HCEC 1CT (cell line): ENCODE measurements at regions not wholly inside any gene's neighbourhood (a gene's known extent, or its start where the extent isn't known, plus 50 kb on each side); places are given as distances from the start of the nearest gene placed in this dataset.
"Not testable (repeated sequence)": the region's sequence is repeated elsewhere in the genome, so short reads cannot be mapped to it uniquely, and the experiment has no call there.

Source experiments
- DNase-seq: peaks from one replicate; pipeline ENCODE4 v3.0.0-alpha.2; 2017

DNA sequence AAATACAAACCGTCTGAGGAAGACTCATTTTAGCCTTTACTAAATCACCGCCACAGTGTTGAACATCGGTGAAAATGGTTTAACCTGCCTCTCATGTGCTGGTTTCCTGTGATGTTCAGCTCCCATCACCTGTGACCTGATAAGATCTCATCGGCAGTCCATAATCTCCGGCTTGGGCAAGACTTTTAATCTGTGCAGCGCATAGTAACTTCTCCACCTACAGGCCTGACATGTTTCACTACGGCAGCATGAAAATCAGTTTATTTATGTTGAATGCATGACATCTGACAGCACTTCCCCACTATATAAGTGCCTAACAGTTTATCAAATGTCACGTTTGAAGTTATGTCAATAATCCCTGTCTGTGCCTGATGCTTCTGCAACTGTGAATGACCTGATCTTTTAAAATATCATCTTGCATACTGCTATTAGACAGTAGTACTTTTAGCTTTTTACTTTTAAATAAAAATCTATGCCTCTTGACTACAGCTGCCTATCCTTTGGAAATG, 1919.8 kb upstream of the AGA start:
- no peak for DNase-seq

DNA sequence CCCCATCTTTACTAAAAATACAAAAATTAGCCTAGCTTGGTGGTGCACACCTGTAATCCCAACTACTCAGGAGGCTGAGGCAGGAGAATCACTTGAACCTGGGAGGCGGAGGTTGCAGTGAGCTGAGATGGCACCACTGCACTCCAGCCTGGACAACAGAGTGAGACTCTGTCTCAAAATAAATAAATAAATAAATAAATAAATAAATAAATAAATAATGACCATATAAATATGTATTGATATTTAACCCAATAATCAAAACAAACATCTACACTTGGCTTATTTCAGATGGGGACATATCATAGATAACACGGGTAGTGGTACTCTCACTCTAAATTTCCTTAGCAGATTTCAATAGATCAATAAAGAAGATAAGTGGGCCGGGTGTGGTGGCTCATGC, 1923.7 kb upstream of the AGA start:
- not testable (repeated sequence) for DNase-seq

DNA sequence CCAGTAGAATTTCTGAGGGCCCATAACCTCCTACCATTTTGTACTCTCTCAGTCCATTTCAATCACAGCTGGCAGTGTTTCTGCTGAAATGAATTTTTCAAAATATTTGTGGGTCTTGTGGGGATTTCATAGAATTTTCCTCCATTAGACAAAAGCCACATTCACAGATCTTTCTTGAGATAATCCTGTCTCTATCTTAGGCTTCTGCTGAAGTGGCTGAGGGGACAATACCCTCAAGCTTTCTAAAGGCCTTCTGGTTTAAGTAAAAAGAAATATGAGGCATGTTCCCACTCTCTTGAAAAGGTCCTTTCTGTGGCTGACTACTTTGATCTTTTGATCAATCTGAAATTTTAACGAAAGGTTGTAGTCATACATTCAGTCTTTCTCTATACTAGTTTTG, 1930.0 kb upstream of the AGA start:
- no peak for DNase-seq

DNA sequence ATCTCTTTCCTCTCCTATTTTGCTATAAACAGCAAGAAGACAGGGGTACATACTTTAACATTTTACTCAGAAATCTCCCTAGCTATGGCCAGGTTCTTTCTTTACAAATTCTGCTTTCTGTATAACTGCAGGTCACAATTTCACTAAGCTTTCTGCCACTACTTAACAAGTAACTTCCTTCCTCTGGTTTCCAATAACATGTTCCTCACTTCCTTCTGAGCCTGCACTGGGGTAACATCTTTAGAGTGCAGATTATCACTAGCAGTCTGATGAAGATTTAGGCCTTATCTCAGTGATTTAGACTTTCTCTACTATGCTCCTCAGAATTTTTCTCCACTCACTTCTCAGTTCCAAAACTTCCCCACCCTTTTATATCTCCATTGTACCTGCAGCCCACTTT, 1930.5 kb upstream of the AGA start:
- no peak for DNase-seq

DNA sequence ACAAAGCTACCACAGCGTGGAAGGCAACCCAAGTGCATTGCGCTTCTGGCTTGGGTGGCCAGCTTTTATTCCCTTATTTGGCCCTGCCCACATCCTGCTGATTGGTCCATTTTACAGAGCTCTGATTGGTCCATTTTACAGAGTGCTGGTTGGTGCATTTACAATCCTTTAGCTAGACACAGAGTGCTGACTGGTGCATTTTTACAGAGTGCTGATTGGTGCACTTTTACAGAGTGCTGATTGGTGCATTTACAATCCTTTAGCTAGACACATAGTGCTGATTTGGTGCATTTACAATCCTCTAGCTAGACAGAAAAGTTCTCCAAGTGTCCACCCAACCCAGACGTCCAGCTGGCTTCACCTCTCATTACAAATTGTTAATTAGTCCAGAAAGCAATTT, 1936.6 kb upstream of the AGA start:
- DNase-seq, result not testable (repeated sequence)

DNA sequence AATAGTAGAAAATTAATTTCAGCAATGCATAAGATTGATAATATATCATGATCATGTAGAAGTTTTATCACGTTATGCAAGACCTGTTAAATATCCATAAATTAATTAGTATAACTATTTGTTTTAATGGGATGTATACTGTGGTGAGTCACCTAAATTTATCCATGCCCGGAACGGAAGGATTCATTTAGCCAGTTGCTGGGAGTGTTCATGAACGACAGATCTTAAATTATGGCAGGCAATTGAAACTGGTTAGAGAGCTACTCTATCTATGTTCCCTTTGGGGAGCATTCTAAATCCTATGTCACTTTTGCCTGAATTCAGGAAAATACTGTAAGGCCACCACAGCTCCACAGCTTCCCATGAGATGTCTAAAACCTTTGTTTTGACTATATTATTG, 1950.5 kb upstream of the AGA start:
- DNase-seq, result no peak

DNA sequence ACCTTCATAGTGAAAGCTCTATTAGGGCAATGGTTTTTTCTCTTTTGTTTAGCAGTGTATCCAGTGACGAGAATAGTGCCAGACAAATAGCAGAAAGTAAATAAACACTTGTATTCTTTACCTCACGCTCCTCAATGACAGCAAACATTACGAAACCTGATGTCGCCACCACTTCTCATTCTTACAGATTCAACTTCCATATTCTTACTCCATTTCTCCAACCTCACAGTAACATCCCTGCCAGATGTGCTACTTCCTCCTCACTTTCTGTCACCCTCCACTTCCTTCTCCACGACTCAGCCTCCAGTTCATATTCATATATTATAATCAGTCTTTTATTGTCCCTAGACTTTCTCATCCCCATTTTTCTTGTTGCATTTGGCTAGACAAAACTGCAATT, 1956.2 kb upstream of the AGA start:
- DNase-seq, result no peak

DNA sequence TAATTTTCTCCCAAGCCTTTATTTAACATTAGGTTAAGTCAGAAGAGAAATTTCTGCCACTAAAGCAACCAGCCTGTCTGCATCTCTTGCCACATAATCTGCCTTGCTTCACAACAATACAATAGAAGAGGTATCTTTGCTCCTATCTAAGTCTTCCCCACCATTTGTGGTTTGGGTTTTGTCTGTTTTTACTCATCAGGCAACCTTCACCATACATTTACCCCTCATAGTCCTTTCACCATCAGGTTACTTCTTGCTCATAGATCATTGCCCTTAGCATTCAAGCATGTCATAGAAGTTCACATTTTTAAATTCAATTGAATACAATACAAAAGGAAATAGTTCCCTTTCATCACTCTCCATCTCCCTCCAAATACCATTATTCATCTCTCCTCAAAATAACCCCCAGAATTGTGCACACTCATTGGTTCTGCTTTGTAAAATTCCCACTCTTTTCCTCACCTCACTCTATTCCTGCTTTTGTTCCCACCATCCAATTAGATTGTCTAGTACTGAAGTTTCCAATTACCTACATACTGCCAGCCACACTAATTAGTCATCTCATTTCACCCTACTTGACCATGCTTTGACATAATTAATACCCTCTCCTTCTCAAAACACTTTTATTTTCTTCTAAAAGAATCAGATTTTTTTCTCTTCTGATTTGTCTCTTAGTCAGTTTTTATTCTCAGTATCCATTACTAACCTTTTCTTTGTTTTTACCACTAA, 1957.0 kb upstream of the AGA start:
- DNase-seq, result no peak

DNA sequence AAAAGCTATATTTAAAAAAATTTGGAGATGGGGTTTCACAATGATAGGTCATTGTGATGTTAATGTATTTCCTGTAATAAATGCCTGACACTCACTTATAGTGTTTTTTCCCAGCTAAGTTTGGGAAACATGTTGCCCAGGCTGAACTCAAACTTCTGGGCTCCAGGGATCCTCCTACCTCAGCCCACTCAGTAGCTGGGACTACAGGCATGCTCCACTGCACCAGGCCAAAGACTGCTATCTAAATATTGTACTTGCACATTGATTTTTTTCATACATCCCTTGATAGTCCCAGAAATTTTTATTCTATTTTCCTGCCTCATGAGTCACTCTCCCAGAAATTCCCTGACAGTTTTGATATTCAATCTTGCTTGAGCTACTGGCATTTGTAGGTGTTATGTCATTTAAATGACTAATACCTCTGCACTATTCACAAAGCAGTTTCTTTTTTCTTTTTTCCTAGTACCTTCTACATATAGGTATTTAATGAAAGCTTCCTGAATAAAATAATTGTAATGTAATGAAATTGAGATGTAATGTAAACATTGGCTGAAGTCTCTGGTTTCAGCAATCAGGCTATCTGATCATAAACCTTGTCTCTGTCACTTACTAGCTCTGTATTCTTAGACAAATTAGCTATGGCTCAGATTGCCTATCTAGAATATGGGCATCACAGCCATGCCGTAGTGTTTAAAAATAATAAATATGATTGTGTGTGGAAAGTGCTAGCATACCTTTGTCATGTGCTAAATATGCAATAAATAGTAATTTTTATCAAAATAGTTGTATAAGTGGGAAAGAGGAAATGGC, 1973.0 kb upstream of the AGA start:
- DNase-seq, result no peak

DNA sequence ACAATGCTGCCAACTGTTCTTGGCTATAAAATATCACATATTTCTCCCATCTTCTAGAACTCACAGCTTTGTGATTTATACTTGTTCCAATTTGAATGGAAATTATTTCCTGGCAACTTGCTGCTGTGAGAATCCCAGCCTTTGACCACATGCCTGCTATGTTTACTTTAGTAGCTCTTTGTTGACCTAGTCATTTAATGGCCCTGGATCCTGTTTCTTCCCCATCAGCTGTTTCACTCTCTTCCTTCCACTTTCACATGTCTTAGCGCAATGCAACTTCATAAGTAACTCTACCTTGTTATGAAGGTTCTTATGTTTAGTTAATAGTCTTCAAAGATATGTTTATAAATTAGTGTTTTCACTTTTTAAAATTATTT, 1973.6 kb upstream of the AGA start:
- no peak for DNase-seq

DNA sequence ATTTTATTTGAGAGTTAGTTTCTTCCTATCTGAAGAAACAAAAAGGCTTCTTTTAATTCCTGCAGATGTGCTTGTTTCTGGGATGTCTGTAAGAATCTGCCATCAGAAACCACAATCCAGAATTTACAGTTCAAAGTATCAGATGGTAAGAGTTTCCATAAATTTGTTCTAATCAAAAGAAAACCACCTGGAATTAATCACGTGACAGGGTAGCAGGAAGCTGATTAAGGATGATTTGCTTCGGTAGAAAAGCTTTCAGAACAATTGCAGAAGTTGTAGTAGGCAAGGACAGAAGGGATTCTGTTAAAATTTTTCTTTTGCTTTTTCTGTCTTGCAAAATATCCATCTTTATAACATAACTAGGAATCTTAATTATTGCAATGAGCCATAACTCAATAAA, 1975.1 kb upstream of the AGA start:
- DNase-seq, result no peak

DNA sequence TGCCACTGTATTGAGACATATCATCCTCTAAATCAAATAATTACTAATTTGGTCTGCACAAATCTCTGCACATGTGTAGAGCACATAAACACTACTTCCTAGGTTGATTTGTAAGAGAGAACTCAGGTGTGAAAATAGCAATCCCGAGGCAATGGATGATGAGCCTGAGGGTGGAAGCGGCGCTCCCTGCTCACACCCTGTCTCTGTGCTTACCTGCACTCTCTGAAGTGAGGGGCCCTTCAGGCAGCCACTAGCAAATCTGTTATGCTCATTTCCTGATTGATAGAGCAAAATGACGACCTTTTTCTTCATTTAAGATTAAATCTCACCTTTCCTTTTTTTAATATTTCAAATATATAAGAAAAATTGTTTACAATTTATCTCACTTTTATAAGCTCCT, 1995.7 kb upstream of the AGA start:
- no peak for DNase-seq

DNA sequence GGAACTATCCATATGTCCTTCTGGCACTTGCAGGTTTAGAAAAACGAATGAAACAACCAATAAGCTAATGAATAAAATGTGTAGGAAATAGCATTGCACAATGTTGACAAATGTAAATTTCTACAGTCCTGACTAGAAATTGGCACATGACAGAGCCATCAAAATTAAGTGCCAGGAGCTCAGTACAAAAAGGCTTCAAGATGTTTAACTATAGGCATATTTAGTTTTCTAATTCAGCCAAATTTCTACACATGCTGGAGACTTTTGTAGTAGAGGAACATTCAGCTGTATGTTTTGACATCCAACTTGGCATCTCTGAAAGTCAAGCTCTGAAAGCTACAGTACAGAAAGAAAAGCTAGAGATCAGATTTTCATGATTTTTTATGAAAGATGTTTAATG, 1999.4 kb upstream of the AGA start:
- no peak for DNase-seq

DNA sequence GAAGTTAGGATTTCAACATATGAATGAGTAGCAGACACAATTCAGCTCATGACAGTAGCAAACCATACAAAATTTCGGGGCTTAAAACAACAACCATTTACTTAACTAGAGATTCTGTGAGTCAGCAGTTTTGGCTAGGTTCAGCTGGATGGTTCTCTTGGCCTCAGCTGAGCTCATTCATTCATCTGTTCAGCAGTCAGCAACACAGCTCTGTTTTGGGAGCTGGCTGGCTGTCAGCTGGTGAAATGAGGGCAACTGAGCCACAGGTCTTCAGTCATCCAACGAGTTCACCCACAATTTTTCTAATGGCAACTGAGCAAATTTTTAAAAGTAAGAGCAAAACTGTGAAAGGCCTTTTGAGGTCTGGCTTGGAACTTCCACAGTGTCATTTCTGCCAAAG, 2005.1 kb upstream of the AGA start:
- DNase-seq, result no peak

DNA sequence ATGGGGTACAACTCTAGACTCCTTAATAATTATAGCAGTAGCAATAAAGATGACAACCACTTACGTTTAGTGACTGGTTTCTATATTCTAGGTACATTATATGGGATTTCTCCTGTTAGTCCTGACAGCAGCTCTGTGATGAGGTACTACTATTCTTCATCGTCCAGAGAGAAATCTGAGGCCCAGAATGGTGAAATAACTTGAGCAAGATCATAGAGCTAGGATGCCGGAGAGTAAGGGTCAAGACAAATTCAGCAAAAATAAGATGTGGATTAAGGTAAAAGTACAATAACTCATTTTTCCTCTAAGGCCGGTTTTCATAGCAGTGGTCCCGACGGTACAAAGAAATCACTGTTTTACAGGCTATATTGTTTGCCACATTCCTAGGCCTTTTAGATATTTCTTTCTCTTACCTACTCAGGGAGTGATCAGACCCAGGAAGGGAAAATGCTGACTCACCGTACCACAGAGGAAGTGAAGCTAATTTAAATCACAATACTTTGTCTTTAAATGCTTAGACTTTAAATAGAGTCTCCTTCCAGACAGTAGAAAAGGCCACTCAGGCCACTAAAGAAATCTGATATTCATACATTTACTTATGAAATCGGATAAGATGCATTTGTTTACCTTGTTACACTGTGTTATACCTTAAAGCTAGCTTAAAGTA, 2023.0 kb upstream of the AGA start:
- DNase-seq, result no peak

DNA sequence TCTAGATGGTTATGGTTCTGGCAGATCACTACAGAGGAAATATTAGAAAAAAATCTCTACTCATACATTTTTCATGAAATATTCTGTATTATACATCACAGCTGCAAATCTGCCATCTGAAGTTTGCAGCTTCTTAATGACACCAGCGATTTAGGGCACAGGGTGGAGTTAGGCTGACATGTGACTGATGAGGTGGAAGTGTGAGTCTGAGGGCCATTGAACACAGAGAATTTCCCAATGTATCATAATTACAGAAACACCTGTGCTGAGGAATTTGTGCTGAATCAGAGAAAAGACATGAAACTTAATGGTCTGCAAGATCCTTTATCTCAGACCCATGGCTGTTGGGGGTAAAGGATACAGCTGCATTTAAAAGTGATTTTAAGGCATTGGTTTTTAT, 2025.6 kb upstream of the AGA start:
- DNase-seq, result no peak

DNA sequence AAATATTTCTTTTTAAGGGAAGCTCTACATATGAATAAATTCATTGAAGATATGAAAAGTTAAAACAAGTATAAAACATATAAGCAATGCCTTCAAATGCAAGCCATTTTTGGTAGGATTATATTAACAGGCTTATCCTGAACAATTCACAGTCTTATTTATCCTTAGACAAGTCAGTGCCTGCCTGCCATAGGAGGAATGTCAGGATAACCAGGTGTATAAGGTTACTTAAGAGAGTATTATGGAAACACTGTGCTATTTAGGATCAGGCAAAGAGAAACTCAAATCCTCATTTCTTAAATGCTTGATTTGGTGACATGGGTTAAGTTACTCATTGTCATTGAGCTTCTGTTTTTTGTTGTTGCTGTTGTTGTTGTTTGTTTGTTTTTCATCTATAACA, 2029.9 kb upstream of the AGA start:
- no peak for DNase-seq

DNA sequence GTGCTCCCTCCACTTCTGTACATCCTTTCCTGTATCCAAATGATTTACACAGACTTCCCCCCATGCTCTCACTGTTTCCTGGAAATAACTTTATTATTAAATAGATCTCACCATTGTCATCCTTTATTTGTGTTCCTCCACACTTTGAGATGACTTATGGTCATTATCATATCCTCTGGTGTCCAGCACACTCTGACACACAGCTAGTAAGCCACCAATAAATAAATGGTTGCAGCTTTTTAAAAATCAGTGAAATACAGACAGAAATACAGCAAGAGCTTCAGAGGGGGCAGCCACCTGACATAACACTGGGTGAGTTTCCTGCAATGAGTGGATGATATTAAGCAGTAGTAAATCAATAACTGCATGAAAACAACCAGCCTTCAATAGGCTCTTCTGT, 2036.4 kb upstream of the AGA start:
- DNase-seq, result no peak

DNA sequence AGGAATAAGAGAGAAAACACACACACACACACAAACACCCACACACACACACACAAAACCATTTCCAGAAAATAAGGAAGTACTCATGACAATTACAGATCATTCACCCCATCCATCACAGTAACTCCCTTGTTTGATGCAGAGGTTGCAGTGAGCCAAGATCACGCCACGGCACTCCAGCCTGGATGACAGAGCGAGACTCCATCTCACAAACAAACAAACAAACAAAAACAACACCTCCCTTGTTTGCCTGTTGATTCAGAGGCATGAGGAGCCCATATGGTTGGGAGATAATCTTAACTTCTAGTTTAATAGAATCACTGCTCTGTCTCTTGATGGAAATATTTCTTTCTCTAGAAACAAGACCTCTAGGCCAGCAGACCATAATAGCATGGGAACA, 2043.5 kb upstream of the AGA start:
- no peak for DNase-seq

DNA sequence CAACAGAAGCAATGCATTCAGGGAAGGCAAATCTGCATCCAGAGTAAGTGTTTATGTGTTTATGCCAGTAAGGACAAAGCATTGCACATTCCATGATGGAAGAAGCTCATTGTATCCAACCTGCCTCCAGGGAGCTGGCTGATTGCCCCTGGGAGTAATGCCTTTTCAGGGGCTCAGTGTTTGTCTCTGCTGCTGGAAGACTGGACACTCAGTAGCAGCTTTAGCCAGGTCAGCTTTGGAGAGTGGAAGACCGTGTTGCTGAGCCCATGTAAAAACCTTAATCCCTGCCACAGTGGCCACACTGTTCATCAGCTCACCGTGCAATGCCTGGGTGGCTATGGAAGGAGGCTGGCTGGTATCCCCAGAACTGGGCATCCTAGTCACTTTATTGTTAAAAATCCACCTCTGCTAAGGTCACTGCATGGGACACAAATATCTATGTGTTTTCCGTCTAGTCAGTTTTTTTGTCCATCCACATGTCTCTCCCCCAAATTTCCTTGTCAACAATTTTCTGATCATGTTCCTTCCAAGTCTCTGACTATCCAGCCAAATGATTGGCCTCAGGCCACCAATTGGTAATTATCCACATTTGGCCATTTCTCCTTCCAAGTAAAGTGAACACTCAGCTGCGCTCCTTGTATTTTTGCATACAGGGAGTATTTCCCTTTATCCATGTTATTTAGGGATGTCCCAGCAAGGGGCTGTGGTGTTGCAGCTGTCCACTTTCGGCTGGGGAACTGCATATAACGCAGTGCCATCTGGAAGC, 2044.5 kb upstream of the AGA start:
- DNase-seq, result no peak

DNA sequence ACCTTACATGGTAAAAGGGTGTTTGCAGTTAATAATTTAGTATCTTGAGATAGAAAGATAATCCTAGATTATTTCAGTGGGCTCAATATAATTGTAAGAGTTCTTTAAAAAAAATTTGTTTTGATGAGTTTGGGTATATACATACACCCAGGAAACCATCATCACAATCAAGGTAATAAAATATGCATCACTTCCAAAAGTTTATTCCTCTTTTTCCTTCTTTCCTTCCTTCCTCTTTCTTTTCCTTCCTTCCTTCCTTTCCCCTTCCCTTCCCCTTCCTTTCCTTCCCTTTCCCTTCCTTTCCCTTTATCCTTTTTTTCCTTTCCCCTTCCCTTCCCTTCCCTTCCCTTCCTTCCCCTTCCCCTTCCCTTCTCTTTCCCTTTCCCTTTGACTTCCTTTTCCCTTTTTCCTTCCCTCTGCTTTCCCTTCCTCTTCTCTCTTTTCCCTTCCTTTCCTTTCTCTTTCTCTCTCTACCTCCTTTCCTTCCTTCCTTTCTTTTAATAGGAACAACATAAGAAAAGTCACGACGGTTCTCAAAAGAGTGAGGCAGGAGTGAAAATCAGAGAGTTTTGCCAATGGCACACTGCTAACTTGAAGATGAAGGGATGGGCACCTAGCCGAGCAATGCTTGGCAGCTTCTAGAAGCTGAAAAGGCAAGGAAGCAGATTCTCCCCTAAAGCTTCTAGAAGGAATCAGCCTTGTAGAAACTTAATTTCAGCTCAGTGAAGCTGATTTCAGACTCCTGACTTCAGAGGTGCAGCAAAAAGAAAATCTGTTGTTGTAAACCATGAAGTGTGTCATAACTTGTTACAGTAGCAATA, 2050.2 kb upstream of the AGA start:
- no peak for DNase-seq

DNA sequence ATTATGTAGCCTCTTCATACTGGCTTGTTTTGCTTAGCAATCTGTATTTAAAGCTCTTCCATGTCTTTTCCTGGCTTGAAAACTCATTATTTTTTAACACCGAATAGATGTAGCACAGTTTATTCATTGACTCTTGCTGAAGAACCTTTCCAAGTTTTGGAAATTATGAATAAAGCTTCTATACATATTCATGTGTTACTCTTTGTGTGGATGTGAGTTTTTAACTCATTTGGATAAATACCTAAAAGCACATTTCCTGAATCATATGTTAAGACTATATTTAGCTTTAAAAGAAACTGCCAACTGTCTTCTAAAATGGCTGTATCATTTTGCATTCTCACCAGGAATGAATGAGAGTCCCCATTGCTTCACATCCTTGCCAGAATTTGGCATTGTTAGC, 2061.7 kb upstream of the AGA start:
- DNase-seq, result no peak
